Midbrain (tissue), 1 donor: ENCODE measurements at regions not wholly inside any gene's neighbourhood (a gene's known extent, or its start where the extent isn't known, plus 50 kb on each side); places are given as distances from the start of the nearest gene placed in this dataset.

Experiments used
- DNase-seq: peaks from one replicate; lab custom pipeline; 2025; lab: John Stamatoyannopoulos, UW

DNA sequence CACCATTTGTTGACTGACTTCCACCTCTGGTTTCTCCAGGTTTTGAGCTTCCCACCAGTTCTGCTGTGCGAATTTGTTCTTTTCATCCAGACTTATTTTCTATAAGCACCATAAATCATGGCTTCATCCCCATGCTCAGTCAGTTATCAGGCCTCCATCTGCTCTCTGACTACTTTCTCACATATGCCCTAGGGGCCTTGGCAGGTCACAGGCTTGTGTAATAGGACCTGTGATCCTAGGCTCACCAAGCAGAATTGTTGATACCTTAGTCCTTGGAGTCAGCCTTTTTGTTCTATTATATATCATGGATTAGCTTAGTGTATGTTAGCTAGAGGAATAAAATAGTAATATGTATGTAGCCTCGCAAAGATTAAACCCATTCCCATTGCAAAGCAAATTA is 284.2 kb upstream of the TANK start:
- DNase-seq = no peak

DNA sequence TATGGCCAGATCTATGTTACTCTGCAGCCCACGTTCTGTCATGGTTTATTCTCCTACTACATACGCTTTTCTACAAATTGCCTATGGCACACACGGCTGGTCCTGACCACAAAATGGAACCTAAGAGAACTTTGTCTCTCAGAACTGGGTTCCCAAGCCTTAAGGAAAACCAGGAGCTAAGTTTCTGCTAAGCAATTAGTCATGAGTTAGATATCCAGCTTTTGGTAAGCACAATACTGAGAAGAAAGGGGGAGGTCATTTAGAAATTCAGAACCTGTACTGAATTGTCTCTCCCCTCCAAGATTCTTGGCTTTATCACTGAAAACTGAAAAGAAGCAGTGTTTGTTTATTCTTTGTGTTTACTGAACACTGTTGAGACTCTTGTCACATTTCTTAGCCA is 283.5 kb upstream of the TANK start:
- no peak for DNase-seq

DNA sequence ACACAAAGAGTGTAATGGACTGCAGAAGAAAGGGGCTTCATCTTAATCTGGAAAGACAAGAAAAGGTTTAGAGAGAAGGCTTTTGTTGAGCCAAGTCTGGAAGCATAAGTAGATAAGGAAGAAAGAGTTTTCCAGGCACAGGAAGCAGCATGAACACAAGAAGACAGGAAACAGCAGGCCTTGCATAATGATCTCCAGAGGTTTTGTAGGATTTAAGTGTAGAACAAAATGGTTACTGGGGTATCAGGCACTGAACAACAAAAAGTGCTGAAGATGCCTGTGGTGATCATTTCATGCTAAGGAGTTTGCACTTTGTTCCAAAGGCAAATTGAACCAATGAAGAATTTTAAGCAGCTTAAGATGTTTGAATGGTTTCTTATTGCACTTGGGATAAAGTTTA is 281.6 kb upstream of the TANK start:
- no peak for DNase-seq

DNA sequence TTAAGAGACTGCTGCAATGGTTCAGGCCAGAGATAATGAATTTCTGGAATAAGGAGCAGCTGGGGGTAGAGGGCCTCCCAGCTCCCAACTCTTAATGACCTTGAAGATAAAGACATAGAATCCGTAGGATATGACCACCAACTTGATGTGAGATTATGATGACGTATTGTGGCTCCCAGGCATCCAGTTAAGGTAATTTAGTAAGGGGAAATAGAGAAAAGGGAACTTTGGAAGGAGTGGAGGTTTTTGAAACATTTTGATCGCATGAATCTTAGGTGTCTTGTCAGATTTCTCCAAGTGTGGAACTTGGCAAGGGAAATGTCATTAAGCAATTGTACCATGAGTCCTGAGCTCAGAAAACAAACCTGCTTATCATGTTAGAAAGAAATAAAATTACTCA is 277.3 kb upstream of the TANK start:
- DNase-seq = no peak

DNA sequence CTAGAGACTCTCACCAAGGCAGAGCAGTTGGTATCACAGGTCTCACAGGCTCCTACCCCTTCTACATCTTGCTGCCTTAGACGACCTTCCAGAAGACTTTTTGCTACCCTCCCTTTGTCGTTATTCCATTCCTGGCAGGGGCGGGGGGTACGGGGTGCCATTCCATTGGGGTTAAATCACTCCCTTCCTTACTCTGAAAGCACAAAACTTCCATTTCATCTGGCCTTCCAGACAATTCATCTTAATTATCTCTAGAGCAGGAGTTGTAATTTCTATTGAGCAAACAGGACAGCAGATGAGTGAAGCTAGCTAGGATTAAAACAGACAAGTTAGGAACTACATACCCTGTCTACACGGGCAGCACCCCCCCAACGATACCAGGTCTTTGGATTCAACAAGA is 276.2 kb upstream of the TANK start:
- DNase-seq = no peak

DNA sequence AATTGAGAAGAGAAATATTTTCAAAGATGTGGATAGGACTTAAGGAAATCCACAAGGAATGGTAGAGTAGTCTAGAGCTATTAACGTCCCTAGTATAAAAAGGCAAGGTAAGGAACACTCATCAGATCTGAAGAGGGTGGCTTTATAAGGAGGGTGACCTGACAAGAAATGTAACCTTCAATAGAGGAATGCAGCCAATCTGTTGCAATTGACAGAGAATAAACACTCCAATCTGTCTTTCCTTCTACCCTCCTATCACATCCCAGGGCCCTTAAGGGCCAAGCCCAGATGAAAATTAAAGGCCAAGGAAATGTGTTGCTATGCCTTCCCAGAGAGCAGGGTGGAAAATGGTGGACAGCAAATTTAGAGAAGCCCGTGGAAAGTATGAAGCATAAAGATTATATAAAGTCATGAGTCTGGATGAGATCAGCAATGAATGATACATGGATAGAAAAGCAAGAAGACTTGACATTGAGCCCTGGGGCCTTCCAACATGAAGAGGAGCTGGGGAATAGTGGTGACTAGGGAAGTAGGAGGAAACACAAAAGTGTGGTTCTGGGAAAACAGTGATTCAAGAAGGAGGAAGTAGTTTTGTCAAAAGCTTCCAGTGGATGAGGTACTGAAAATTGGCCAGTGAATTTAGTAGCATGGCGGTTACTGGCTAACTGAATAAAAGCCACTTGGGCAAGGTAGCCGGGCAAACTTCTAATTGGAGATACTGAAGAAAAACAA is 270.6 kb upstream of the TANK start:
- no peak for DNase-seq

DNA sequence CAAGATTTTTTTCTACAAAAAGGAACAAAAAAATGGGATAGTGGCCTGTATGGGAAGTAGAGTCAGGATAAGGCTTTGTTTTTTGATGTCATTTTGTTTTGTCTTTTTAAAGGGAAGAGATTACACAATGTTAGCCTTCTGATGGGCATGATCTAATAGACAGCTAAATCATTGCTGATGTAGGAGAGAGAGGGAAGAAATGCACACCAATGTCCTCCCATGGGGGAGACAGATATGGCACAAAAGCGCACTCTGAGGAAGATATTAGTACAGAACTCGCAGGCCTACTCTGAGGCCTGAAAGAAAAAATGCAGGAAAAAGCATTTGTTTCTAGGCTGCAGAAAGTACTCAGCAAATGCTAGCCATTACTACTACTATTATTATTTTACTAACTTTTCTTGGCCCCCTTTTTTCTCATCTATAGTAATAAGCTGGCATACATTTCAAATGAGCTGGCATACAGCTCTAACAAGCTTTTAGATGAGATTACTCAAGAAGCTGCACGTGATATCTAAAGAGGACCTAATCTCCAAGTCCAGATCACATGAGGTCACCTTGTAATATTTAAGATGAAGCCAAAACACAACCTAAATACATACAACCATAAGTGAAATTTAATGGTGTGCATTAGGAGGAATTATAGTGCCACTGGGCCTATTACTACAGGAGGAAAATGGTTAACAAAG is 269.4 kb upstream of the TANK start:
- no peak for DNase-seq

DNA sequence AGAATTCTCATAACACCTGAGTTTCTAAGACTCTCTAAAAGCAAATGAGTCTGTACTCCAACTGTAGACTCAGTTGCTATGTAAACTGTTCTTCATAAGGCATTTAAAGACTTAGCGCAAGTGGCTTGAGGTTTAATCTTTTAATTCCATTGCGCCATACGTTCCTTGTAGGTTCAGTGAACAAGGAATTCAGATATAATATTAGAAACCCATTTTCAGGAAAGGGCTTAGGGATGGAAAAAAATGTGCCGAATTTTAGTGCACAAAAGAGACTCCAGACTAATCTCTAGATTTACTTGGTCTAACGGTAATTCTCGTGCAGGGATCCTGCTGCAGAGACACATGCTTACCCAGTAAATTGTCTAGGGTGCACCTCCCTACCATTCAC is 268.9 kb upstream of the TANK start:
- no peak for DNase-seq

DNA sequence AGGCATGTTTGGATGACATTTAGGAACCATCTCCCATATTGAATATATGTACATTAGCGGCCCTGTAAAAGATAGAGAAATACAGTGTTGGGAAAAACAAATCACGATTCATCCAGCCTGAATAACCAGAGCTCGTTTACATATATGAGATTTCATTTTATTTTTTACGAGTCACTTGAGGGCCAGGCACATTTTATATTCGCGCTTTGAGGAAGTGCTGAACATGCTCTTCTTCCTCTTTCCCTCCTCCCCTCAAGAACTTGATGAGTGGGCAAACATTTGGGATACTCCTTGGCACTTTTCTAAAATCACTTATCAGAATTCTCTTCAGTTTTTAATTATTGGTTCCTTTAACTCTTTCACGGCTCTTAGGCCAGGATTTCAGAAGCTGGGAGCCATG is 268.0 kb upstream of the TANK start:
- no peak for DNase-seq

DNA sequence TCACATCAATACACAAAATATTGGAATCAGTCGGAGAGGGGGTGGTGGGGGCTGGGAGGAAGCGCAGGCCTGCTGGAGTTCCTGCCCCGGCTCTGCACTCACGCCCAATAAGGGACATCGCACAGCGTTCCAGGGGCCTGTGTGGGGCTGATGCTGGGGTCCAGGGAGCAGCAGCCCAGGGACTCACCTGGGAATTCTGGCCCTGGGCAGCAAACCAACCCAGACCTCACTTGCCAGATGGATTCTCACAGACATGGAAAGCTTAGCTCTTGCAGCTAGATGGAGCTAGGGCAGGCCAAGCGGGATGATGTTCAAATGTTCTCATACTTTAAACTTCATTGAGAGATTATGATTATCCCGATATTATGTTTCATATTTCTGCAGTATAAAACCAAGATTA is 266.6 kb upstream of the TANK start:
- DNase-seq = no peak

DNA sequence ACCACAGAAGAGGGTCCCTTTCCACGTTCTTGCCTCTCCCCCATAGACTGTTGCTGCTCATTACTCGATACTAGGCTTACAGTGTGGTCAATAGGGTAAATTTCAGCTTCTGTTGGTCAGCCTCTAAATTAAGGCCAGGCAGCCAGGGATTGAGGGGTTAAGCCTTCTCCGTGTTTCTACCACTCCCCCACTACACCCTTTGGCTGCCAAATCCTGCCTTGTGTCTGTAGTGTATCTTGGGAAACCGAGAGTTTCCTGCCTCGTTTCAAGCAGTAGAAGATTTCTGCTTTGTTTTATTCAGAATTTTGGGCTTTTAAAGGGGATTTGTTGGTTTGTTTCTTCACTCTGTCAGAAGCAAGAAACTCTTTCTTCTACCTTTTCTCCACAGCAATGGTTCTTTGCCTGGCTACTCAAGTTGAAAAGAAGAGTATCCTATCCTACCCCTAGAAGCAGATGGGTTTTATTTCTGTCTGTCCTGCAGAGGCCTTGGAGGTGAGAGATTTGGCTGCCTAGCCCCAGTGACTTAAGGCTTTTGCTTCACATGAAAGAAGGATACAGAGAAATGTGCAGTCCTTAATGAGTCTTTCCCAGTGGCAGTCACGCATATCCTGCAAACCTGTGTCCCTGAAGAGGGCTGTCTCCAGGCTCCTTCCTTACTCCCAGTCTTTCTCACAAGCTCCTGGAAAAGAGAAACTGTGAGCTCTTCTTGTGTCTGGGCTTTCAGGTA is 261.5 kb upstream of the TANK start:
- no peak for DNase-seq

DNA sequence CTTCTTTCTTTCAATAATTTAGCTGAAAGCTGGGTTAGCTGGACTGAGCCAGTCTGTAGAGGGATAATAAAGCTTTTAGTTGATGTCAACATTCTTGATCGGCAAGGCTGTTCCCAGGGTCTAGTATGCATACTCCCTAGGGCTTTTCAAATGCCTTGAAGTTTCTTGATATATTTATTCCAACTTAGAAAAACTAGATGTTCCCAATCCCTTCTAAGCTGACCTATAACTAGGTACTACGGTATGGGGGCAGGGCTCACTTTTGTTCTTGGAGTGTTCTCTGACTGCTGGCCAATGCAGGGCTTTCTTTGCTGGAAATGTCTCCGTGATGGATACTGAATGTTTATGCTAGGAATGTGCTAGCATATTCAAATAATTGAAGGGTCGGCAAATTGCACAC is 258.6 kb upstream of the TANK start:
- DNase-seq = no peak

DNA sequence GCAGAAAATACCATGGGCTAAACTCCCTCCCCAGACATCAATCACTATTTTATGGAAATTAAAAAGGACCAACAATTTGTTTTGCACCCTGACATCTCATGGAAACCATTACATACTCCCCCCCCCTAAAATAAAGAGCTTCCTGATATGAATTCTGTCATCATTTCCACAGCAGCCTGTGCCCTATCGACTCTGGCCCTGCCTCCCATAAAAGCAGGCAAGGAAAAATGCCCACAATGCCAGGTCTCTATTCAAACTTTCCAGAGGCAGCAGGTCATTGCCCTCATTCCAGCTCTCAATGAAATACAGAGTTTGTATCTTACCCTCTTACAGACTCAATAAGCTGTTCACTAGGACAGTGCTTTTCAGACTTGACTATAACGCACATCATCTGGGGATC is 254.4 kb upstream of the TANK start:
- DNase-seq = no peak

DNA sequence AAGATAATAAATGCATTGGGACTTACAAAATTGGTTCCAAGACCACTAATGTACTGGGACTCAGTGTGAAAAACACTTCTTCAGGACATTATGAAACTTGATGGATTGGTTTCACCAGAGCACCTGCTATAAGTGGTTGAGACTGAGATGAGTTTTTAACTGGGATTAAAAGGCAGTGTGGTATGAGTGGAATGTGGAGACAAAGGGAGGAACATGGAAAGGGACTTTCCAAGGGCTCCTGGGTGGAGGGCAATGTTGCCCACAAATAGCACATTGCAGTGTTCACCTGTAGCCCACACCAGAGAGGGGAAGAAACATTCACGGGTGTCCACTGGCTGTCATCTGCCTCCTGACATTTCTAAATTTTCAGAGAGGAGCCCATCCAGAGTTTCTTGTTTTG is 253.3 kb upstream of the TANK start:
- no peak for DNase-seq

DNA sequence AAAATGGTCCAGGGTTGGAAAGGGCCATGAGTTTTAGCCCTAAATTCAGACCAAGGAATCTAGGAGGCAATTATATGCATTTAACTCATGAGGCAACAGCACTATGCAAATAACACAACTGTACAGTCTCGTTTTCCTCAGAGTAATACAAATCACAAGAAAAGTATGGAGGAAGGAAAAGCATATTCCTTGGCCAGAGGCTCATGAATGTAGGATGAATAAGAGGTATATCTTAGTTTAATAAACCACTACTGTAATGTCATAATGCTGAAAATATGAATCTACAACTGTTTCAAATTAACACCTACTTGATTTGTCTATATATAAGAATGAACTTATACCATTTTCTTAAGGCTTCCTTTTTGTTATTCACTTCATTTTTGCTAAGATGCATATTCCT is 252.5 kb upstream of the TANK start:
- DNase-seq = no peak

DNA sequence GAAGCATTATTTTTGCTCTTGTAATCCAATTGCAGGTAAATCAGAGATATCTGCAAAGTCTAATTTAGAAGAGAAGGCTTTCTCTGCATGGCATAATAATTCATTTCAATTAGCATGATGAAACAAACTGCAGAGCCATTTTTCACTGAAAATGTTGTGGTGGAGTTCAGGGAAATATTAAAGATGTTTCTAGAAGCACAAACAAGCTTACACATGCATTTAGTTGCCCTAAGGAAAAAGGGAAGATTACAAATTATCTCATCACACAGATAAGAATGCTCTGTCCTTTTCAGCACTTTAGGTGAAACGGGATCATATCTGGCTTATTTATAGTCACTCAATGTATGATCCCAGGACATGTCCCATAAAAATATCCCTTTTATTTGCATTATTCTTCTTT is 252.1 kb upstream of the TANK start:
- no peak for DNase-seq

DNA sequence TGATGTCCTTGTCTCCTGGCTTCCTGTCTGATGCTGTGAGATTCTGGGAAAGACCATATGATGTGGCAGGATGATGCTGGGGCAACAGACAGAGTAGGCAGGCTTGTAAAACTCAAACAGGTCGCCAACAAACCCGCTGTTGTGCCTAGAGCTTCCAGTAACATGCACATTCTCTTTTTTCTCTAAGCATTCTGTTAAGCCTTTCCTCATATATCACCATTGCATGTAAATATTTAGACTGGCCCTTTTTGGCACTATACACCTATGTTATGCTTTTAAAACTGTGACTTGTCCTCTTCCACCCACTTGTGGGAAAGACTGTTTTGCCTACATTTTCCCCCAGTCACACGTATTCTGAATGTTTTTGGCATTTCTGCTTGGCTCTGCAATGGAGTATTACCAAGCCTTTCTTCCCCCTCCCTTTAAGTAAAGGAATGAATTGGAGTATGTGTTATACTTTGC is 250.4 kb upstream of the TANK start:
- no peak for DNase-seq

DNA sequence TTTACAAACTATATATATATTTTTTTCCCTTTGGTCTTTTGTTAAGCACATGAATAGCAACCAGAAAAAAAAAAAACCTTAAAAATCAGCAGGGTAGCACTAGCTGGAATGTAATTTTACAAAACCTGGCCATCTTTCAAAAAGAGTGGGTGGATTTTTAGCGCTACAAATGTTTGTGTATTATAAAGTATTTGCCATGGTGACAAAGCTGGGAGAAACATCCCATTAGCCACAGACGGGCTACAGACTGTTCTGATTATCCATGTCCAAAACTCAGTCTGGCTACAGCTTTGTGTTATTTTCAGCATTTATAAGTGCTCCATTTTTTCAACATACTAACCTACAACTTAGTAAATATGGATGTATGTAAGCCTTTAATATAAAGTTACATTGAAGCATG is 249.5 kb upstream of the TANK start:
- DNase-seq = no peak

DNA sequence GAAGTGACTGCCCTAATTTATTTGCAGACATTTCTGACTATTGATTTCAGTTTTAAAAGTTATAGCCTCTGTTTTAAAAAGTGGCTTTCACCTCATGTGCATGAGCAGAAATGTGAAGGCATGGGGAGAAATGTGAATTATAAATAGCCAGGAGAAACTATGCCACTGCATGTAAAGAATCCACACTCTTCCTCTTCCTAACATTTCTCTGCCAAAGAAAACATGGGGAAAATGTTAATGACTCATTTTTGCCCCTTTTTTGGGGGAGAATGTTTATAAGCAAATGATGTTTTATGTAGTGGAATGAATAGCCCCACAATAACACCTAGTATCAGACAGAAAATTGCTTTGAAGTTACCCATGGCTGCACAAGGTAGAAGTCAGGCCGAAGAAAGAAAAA is 249.0 kb upstream of the TANK start:
- no peak for DNase-seq

DNA sequence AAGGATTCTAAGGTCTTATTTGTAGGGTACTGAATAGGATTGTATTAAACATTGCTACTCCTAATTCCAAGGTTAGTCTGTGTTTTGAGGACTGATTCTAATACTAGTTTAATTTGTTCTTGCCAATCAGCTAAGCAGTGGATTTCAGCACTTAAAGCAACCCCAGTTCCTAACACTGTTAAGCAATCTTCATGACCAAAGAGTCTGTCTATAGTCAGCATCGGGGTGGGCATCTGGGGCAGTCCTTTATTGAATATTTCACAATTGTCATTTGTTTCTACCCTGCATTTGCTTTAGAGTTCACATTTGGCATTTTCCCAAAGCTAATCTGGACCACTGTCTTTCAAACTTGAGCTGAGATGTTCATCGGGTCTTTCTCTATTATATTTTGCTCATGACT is 248.0 kb upstream of the TANK start:
- no peak for DNase-seq

DNA sequence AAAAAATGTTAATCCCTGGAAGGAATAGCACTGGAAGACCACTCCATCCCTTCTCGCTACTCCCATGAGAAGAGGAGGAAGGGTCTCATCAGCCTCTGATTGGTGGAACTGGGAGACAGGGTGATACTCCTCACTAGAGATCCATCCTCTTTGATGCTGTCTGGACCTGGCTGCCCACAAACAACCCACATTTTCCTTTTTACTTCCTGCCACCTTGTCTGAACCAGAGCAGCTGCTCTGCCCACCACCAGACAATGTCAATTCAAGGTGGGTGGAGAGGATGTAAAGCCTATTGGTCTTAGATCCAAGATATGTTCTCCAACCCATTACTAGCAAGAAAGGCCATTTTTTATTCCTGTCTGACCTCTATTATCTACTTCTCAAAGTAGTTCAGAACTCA is 246.9 kb upstream of the TANK start:
- no peak for DNase-seq

DNA sequence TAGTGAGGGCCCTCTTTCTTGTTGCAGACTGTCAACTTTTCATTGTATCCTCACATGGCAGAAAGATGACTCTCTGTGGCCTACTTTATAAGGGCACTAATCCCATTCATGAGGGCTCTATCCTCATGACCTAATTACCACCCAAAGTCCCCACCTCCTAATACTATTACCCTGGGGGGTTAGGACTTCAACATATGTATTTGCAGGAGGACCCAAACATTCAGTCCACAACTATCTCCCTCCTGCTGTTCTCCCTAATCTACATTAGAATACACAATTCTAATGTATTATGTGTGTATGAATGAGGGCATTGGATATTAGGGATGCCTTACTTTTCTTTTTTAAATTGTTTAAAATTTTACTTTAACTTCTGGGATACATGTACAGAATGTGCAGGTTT is 246.0 kb upstream of the TANK start:
- DNase-seq = no peak

DNA sequence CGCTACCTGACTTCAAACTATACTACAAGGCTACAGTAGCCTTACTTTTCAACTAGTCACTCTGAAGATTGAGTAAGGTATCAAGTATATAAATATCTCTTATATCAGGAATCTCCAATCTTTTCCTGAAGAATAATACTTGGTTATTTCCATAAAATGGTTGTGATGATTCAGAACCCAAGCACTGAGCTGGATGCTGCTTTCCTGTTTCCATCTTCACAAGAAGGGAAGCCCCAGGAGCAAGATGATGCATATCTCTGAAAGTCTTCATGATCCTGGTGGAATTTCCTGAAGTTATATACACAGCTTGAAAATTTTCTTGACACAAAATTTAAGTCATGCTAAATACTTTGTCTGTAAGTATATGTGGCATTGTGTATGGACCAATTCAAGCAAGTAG is 243.9 kb upstream of the TANK start:
- no peak for DNase-seq
